ENCODE measurements at regions not wholly inside any gene's neighbourhood (a gene's known extent, or its start where the extent isn't known, plus 50 kb on each side); places are given as distances from the start of the nearest gene placed in this dataset.

DNA sequence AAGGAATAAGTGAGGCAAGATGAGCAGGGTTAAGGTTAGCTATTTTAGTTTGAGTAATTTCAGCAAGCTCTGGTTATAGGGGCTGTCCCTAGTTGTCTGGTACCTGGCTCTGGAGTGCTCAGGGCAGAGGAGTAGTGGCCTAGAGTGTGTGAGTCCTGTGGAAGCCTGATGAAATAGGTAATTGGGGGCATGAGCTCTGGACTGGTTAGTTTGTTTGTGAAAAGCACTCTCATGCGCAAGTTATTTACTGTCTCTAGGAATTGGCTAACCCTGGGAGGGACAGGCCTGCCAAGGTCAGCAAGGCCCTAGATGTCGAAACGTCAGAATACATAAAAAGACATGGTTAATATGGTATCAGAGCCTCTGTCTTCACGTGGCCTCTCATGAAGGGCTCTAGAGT is 900.1 kb downstream of the PCDH17 start:
- DNase-seq = no peak

DNA sequence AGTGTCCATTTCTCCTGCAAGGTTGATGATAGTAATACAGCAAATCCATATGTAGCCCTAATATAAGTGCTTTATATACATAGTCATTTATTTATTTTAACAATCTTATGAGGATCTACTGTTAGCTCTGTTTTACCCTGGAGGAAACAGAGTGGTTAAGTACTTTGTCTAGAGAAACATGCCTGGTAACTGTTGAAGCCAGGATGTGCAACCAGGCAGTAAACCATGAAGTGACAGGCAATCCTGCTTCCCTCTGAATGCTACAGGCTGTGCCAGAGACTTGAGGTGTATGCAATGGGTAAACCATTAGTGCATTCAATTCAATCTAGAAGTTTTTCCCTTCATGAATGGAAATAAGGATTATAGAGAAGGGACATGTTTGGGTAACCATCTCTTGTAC is 911.0 kb downstream of the PCDH17 start:
- DNase-seq = no peak

DNA sequence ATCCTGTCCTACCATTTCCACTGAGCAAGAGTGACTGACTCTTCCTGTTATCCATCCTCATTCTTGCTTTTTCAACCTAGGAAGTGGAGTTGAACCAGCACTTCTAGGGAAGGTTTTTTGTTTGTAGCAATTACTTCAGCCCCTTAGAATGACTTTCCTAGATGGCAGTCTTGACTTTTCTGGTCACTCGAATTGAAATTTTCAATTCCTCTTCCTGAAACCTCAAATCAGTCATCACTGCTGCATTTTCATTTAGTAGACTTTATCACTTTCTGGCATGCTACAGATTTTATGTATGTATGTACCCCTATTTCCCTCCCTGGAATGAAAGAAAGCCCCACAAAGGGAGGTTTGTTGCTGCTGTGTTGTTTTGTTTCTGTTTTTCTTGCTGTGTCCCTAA is 915.9 kb downstream of the PCDH17 start:
- no peak for DNase-seq

- no peak for DNase-seq
Measured at GRCh38 chr13:58566176-58566575, 934.6 kb downstream of the PCDH17 start.

DNA sequence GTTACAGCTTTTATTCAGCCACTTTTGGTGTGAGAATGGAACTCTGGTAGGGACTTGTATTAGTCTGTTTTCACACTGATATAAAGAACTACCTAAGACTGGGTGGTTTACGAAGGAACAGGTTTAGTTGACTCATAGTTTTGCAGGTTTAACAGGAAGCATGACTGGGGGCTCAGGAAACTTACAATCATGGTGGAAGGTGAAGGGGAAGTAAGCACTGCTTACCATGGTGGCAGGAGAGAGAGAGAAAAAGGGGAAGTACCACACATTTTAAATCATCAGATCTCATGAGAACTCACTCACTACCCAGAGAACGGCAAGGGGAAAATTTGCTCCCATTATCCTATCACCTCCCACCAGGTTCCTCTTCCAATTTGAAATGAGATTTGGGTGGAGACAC is 942.2 kb downstream of the PCDH17 start:
- peak; percentile 59 for DNase-seq

DNA sequence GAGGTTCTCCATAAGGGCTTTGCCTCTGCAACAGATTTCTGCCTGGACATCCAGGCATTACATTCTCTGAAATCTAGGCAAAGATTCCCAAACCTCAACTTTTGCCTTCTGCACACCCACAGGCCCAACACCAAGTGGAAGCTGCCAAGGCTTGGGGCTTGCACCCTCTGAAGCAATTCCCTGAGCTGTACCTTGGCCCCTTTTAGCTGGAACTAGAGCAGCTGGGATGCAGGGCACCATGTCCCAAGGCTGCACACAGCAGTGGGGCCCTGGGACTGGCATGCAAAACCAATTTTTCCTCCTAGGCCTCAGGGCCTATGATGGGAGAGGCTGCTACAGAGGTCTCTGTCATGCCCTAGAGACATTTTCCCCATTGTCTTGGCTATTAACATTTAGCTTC is 943.2 kb downstream of the PCDH17 start:
- no peak for DNase-seq

- no peak for DNase-seq
Measured at GRCh38 chr13:58579468-58579867, 947.9 kb downstream of the PCDH17 start.

GRCh38 chr13:58583966-58584365 is 952.4 kb downstream of the PCDH17 start:
- no peak for DNase-seq

- no peak for DNase-seq
Measured at GRCh38 chr13:58584610-58585009, 953.1 kb downstream of the PCDH17 start.

- DNase-seq = peak; percentile 55
Measured at GRCh38 chr13:58587183-58587582, 955.6 kb downstream of the PCDH17 start.

GRCh38 chr13:58592052-58592451 is 960.5 kb downstream of the PCDH17 start:
- no peak for DNase-seq

DNA sequence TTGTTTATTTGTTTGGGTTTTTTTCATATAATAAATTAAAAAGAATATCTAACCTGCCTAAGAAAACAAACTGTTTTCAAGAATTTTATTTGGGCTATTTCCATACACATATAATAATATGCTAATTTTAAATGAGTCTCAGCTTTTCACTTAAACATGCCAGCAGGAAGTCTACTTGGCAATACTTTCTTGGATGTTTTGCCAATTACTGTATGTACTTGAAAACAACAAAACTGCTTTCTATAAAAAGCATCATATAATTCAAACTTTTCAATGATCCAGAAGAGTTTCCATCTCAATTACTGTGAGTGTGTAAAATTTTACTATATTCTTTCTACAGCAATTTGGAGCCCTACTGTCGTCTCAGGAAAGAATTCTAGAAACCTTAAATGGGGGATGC is 961.2 kb downstream of the PCDH17 start:
- no peak for DNase-seq

GRCh38 chr13:58594747-58595600 is 963.4 kb downstream of the PCDH17 start:
- DNase-seq = no peak

DNA sequence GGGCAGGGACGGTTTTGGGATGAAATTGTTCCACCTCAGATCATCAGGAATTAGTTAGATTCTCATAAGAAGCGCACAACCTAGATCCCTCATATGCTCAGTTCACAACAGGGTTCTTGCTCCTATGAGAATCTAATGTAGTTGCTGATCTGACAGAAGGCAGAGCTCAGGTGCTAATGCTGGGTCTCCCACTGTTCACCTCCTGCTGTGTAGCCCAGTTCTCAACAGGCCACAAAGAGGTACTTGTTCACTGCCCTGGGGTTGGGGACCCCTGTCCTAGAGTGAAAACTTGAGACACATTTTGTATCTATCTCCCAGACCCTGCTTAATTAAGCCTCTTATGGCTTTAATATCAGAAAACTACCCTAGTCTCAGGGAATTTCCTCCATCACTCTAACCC is 966.0 kb downstream of the PCDH17 start:
- no peak for DNase-seq

- DNase-seq = no peak
Measured at GRCh38 chr13:58598241-58598640, 966.7 kb downstream of the PCDH17 start.

DNA sequence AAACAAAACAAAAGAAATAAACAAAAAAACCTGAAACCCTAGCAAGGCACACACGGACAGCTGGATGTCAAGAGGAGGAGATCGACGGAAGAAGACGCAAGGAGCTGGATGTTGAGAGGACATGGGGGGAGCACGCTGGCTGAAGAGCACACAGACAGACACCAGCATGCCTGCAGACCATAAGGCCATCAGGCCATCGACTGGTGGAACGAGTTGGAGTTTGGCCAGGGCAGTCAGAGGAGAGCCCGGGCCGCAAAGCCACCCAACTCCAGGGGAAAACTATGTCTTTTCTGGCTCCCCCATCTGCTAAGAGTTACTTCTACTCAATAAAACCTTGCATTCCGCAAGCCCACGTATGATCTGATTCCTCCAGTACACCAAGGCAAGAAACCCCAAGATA is 979.6 kb downstream of the PCDH17 start:
- DNase-seq = no peak

DNA sequence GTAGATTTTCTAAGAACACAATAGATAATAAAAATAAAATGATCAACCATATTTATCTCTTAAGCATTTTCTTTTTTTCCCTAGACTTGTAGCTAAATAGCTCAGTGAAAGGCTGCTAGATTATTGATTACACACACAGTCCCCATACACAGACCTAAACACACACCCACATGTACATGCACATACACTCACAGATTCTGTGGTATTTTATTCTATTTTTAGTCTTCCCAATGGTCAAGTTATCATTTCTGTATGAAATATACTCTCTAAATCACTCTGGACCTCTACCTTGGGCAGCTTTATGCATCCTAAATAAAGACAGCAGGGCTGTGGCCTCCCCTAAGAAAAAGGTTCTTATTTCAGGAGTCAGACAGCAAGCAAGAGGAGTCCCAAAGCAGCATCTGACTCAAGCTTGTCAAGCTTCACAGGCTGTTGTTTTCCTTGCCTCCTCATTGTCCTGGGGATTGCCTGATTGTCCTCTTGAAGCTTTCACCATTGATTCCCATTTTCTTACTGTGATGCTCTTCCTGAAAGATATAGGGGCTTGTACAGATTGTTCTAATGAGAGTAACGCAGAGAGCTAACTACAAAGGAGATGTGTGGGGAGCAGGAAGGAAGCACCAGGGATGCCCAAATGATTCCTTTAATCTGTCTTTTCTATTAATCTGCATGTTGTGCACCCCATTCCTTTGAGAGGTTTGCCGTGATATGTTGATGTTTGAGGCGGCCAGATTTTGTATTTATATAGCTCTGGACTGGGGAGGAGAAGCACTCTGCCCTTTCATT is 986.5 kb downstream of the PCDH17 start:
- no peak for DNase-seq

DNA sequence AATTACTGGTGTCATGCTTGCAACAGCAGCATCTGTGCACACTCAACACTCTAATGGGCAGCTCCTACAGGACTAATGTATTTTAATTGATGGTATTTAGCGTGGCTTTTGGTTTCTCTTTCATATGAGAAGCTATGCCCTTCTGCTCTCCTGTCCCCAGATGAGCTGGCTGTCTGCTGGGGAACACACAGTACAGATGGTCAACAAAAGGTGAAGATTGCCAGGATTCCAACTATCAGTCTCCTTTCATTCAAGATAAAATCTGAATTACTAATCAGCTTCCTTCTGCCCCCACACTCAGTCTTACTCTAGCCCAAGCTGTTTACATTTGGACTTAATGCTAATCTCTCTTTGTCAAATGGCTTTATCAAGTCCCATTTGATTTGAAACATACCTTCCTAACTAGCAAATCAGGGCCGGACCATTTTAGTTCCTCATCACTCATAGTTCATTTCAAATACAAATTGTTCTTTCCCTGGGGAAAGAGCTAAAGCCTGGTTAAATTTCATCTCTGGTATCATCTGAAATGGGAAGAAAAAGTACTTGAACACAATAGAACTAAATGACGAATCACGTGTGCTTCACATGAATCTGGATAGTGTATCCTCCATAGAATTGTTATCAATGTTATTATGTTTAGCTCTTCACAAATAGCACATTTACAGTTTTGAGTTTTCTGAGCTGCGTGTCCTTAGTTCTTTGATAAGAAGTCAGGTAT is 988.0 kb downstream of the PCDH17 start:
- no peak for DNase-seq

GRCh38 chr13:58620176-58620575 is 988.6 kb downstream of the PCDH17 start:
- no peak for DNase-seq

GRCh38 chr13:58625703-58626389 is 994.3 kb downstream of the PCDH17 start:
- no peak for DNase-seq

DNA sequence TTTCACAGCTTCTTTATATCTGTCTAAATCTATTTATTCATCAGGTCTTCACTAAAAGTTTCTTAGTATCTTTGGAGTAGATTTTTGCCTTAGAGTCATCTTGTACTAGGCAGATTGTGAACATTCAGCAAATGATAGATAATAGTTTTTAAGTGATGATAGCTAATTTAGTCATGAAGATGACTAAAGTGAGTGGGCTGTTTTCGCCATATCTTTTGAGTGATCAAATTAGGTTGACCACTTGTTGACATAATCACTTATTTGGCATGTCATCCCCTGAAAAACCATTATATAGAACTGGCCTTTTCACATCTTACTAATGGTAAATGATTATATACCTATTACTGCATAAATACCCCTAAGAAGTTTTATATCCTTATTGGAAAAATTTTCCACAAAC is 999.2 kb downstream of the PCDH17 start:
- no peak for DNase-seq

DNA sequence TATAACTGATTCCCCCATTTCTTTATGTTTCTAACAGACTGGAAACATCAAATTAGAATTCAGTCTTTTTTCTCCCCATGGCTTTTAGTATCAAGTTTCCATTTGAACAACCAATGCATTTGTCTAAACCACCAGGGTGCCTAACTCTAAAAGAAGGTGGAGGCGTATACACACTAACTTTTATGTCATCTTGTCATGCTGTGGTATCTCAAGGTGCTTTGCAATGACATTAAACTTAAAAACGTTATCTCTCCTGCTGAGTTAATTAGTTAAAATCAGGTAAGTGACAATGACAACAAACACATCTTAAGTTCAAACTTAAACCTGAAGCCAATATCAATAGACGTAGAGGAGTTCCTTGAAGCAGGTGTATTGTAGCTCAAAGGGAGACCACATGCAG is 1001.7 kb downstream of the PCDH17 start:
- DNase-seq = no peak

DNA sequence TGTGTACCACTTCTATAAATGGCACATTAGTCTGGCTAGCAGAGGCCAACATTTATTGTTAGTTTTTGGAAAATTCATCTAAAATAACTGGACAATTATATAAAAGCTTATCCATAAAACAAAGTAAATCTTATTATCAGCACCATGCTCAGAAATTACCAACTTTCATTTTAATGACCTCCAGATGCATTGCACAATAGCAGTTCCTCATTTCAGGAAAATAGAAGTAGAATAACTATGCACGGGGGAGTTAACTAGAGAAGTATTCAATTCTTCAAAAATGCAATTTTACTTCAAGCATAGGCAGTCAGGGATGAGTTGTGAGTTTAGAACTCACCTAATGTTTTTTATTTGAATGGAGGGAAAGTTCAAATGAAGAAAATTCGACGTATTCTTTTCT is 1023.5 kb downstream of the PCDH17 start:
- peak; percentile 59 for DNase-seq
